IgD-negative memory B cell (primary cell): ENCODE measurements at regions not wholly inside any gene's neighbourhood (a gene's known extent, or its start where the extent isn't known, plus 50 kb on each side); places are given as distances from the start of the nearest gene placed in this dataset.
A peak's percentile ranks its signal among the peaks of the same experiment; 100 is the strongest.
"Not testable (repeated sequence)": the region's sequence is repeated elsewhere in the genome, so short reads cannot be mapped to it uniquely, and the experiment has no call there.

Experiments used
- H3K27ac Mint-ChIP-seq, 3 donors: one replicate each; pipeline ENCODE4 v1.8.0; 2020 to 2022; ENCODE audit warnings: mild to moderate bottlenecking in 3 of 3, mixed read lengths in 3 of 3, moderate library complexity in 1 of 3
- H3K27me3 Mint-ChIP-seq: one replicate; pipeline ENCODE4 v1.8.0; 2021; ENCODE audit warnings: mixed read lengths
- H3K36me3 Mint-ChIP-seq: one replicate; pipeline ENCODE4 v1.8.0; 2020; ENCODE audit warnings: mild to moderate bottlenecking, mixed read lengths
- H3K4me1 Mint-ChIP-seq, 3 donors: one replicate each; pipeline ENCODE4 v1.8.0; 2020 to 2022; ENCODE audit warnings: mixed read lengths in 3 of 3, mild to moderate bottlenecking in 1 of 3
- H3K4me3 Mint-ChIP-seq, 4 donors: one replicate each; pipeline ENCODE4 v1.8.0; 2020 to 2022; ENCODE audit warnings: mild to moderate bottlenecking in 4 of 4, mixed read lengths in 4 of 4, moderate library complexity in 3 of 4
- H3K9me3 Mint-ChIP-seq, 3 donors: one replicate each; pipeline ENCODE4 v1.8.0; 2020 to 2021; ENCODE audit warnings: mixed read lengths in 3 of 3, mild to moderate bottlenecking in 1 of 3

GRCh38 chr2:66242888-66243287, 192.0 kb upstream of the MEIS1 start:
- not testable (repeated sequence) for H3K27me3 Mint-ChIP-seq, H3K4me3 Mint-ChIP-seq, H3K36me3 Mint-ChIP-seq, H3K27ac Mint-ChIP-seq, H3K4me1 Mint-ChIP-seq, H3K9me3 Mint-ChIP-seq

- H3K36me3 Mint-ChIP-seq, result no peaks in the 10 kb centered on the region
- no peak overlapping the region for H3K27ac Mint-ChIP-seq
- no peaks in the 10 kb centered on the region for H3K4me1 Mint-ChIP-seq
- H3K27me3 Mint-ChIP-seq, result peaks cover 2% of the 10 kb centered on the region
- no peak overlapping the region for H3K4me3 Mint-ChIP-seq
- peaks cover 0 to 3% (median 0%) of the 10 kb centered on the region in 3 donors for H3K9me3 Mint-ChIP-seq
Measured at GRCh38 chr2:66242099-66242789, 192.7 kb upstream of the MEIS1 start.

- H3K4me1 Mint-ChIP-seq, result no peaks in the 10 kb centered on the region
- H3K4me3 Mint-ChIP-seq, result no peak overlapping the region
- H3K36me3 Mint-ChIP-seq, result no peaks in the 10 kb centered on the region
- no peak overlapping the region for H3K27ac Mint-ChIP-seq
- peaks cover 0 to 3% (median 0%) of the 10 kb centered on the region in 3 donors for H3K9me3 Mint-ChIP-seq
- peaks cover 2% of the 10 kb centered on the region for H3K27me3 Mint-ChIP-seq
Measured at GRCh38 chr2:66240286-66240685, 194.6 kb upstream of the MEIS1 start.

GRCh38 chr2:66239655-66240054, 195.3 kb upstream of the MEIS1 start:
- no peaks in the 10 kb centered on the region for H3K27me3 Mint-ChIP-seq
- no peak overlapping the region for H3K4me3 Mint-ChIP-seq
- H3K4me1 Mint-ChIP-seq, result no peaks in the 10 kb centered on the region
- no peak overlapping the region for H3K27ac Mint-ChIP-seq
- H3K36me3 Mint-ChIP-seq, result no peaks in the 10 kb centered on the region
- H3K9me3 Mint-ChIP-seq, result no peaks in the 10 kb centered on the region

DNA sequence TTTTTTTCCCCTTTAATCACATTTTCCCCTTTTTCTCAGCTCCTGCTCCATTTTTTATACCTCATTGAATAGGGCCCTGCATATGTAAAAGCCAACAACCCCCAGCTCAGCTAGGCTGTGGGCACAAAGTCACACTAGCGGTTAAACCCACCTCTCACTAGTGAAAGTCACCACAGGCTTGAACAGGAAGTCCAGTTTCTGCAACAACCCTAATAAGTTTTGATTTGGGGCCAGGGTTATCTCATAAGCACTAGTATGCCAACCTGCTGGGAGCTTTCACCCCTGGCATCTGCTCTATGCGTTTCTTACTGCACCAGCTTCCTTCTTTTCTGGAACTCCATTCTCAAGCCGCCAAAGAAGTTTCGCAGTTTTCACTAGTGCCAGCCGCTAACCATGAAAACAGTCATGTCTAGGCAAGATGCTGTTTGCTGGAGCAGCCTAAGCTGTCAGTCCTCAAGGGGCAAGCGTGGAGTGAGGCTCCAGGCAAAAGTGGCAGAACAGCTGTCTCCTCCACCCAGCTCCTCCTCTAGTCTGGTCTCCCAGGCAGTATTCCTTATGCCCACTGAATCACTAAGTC, 197.0 kb upstream of the MEIS1 start:
- Mint-ChIP-seq H3K4me1 (no peaks in the 10 kb centered on the region), H3K27ac (no peak overlapping the region), H3K27me3 (no peaks in the 10 kb centered on the region), H3K9me3 (no peaks in the 10 kb centered on the region), H3K36me3 (no peaks in the 10 kb centered on the region), H3K4me3 (no peak overlapping the region)

DNA sequence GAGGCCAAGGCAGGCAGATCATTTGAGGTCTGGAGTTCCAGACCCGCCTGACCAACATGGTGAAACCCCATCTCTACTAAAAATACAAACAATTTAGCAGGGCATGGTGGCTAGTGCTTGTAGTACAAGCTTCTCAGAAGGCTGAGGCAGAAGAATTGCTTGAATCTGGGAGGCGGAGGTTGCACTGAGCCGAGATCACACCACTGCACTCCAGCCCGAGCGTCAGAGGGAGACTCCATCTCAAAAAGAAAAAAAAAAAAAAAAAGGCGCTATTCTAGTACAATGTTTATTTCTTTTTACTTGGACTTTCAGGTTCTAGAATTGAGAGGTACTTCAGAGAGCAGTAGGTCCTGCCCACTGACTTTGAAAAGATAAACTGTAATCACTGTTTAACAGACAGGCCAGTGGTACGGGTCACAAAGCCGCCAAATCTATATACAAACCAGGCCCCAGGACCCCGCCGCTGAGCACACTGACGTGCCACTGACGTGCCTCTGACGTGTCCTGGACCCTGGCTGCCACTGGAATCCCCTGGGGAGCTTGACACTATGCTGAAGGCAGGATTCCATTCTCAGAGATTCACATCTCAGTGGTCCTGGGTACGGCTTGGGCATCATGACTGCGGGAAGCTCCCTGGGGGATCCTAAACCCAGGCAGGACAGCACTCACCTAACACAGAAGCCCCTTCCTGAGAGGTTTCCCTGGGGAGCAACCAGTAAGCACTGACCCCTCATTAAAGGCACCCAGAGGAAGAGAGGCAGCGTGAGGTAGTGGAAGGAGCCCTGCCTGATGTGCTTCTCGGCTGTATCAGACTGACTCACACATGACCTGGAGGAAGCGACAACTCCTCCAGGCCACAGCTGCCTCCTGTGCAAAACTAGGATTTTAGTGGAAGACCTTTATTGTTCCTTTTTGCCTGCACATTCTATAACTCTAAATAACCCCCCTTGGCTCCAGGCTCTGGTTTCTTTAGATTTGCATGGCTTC, 197.8 kb upstream of the MEIS1 start:
- Mint-ChIP-seq H3K27me3 (peaks cover under 1% of the 10 kb centered on the region), H3K4me1 (no peaks in the 10 kb centered on the region), H3K9me3 (no peaks in the 10 kb centered on the region), H3K4me3 (no peak overlapping the region), H3K27ac (no peak overlapping the region), H3K36me3 (no peaks in the 10 kb centered on the region)

DNA sequence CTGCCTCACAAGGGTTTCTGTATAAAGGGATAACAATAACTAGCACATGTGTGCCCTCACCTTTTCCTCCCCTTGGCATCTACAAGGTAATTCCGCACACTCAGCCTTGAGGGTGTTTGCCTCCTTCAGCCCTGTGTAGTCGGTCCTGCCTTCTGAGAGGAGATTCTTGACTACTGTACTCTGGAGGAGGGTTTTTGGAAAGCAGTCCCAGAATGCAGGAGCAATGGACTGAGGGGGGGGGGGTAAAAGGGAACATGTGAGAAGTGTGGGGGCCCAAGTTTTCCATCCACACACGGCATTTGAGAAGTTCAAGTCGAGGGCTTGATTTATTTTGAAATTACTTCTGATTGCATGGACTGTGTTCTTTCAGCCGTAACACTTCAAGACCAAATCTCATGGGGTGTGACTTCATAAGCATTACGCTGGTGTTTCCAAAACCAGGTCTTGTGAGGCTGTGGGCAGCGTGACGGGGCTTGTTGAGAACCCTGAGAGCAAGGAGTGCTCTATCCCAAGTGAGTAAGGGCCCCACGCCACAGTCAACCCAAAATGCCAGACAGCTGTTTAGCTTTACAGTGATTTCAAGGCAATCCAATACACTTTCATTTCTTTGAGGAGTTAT, 198.7 kb upstream of the MEIS1 start:
- Mint-ChIP-seq H3K27ac (no peak overlapping the region), H3K4me3 (no peak overlapping the region), H3K4me1 (no peaks in the 10 kb centered on the region), H3K9me3 (no peaks in the 10 kb centered on the region), H3K36me3 (no peaks in the 10 kb centered on the region), H3K27me3 (peaks cover 2% of the 10 kb centered on the region)

DNA sequence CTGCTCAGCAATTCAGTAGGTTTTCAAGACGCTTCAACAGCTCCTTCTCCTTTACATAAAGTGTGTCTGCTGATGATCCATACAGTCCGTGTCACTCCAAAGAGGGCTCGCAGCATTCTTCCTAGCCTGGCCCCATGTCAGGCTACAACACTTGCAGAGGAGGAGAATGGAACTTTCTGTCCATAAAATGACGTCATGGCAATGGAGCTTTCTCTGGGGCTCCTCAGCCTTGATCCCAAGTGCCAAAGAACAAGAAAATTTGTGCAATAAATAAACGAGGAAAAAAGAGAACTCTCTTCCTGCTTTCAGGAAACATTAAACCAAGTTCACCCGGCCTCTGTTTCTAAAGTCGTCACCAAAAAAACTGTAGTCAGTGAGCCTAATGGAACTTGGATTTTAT, 199.5 kb upstream of the MEIS1 start:
- Mint-ChIP-seq H3K36me3 (no peaks in the 10 kb centered on the region), H3K27ac (no peak overlapping the region), H3K9me3 (no peaks in the 10 kb centered on the region), H3K4me1 (no peaks in the 10 kb centered on the region), H3K27me3 (peaks cover 2% of the 10 kb centered on the region), H3K4me3 (no peak overlapping the region)

DNA sequence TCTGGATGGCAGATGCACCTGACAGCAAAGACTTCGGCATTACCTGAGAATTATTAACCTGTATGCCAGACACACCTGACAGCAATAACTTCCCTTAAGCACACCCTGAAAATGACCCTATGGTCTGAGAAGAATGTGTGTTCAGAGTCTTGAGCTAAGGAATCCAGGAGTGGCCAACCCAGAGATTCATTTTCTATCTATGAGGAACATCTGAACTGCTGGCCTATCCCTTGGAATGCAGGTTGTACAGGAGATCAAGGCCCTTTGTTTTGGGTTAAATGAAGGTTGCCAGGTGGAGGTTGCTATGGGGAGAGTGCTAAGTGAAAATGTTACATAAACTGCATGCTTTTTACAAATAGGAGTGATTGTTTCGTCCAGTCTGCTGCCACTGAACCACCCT, 200.9 kb upstream of the MEIS1 start:
- peaks cover 2% of the 10 kb centered on the region for H3K27me3 Mint-ChIP-seq

GRCh38 chr2:66228128-66228547, 206.8 kb upstream of the MEIS1 start:
- no peaks in the 10 kb centered on the region for H3K9me3 Mint-ChIP-seq
- peaks cover 2% of the 10 kb centered on the region for H3K27me3 Mint-ChIP-seq
- no peaks in the 10 kb centered on the region for H3K36me3 Mint-ChIP-seq
- no peak overlapping the region for H3K4me3 Mint-ChIP-seq
- no peak overlapping the region for H3K27ac Mint-ChIP-seq
- H3K4me1 Mint-ChIP-seq, result no peaks in the 10 kb centered on the region

More for the DNA sequence above, 200.9 kb upstream of the MEIS1 start:
- H3K27ac Mint-ChIP-seq, result no peak overlapping the region
- H3K4me3 Mint-ChIP-seq, result no peak overlapping the region
- H3K4me1 Mint-ChIP-seq, result no peaks in the 10 kb centered on the region
- H3K36me3 Mint-ChIP-seq, result no peaks in the 10 kb centered on the region
- H3K9me3 Mint-ChIP-seq, result no peaks in the 10 kb centered on the region

GRCh38 chr2:66217039-66217585, 217.8 kb upstream of the MEIS1 start:
- Mint-ChIP-seq H3K27me3 (no peaks in the 10 kb centered on the region), H3K9me3 (peaks cover 0 to 9% (median 3%) of the 10 kb centered on the region in 3 donors), H3K4me3 (no peak overlapping the region), H3K36me3 (no peaks in the 10 kb centered on the region), H3K27ac (no peak overlapping the region), H3K4me1 (peaks cover 0 to 1% (median 0%) of the 10 kb centered on the region in 3 donors)

DNA sequence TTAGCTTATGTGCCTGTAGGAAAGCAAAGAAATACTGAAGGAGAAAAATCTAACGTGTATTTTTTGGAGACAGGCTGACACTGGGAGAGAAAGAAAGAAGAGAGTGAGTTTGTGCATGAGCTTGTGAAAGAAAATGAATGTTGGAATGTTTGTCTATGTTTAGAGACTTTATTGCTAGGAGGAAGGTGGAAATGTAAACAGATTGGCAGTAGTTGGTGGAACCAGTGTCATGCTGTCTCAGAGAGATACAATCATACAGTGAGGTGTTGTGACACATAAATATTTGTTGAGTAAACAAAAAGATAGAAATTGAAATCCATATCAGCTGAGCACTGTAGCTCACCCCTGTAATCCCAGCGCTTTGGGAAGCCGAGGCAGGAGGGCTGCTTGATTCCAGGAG, 222.2 kb upstream of the MEIS1 start:
- H3K4me1 Mint-ChIP-seq, result peaks cover 0 to 1% (median 0%) of the 10 kb centered on the region in 3 donors
- no peak overlapping the region for H3K27ac Mint-ChIP-seq
- H3K27me3 Mint-ChIP-seq, result no peaks in the 10 kb centered on the region
- H3K9me3 Mint-ChIP-seq, result peaks cover 0 to 5% (median 3%) of the 10 kb centered on the region in 3 donors
- H3K4me3 Mint-ChIP-seq, result peak overlapping the region in 1 of 4 donors; percentile 56
- no peaks in the 10 kb centered on the region for H3K36me3 Mint-ChIP-seq

- no peaks in the 10 kb centered on the region for H3K27me3 Mint-ChIP-seq
- peaks cover 0 to 2% (median 0%) of the 10 kb centered on the region in 3 donors for H3K4me1 Mint-ChIP-seq
- no peak overlapping the region for H3K4me3 Mint-ChIP-seq
- H3K36me3 Mint-ChIP-seq, result no peaks in the 10 kb centered on the region
- no peaks in the 10 kb centered on the region for H3K9me3 Mint-ChIP-seq
- H3K27ac Mint-ChIP-seq, result no peak overlapping the region
Measured at GRCh38 chr2:66202586-66202985, 232.3 kb upstream of the MEIS1 start.

DNA sequence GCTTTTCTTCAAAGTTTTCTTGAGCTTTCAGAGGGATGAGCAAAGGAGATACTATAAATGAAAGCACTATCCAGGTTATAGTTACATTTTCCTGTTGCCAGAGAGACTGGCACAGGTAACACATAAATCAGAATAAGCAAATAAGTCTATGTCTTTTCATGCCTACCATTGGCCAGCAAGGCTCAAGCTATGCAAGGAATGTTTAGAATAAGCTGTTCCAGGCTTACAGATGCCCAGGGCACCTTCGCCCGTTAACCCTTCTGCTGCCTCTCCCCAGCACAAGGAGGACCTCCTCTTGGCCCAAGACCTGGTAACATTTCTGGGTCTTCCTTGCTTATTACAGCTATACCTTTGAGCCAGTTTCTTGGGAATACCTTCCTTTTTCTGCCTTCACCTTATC, 233.7 kb upstream of the MEIS1 start:
- Mint-ChIP-seq H3K4me1 (peaks cover 0 to 2% (median 0%) of the 10 kb centered on the region in 3 donors), H3K9me3 (peaks cover 0 to 5% (median 0%) of the 10 kb centered on the region in 3 donors), H3K27me3 (no peaks in the 10 kb centered on the region), H3K4me3 (no peak overlapping the region), H3K36me3 (no peaks in the 10 kb centered on the region), H3K27ac (no peak overlapping the region)

GRCh38 chr2:66198873-66199272, 236.1 kb upstream of the MEIS1 start:
- no peaks in the 10 kb centered on the region for H3K27me3 Mint-ChIP-seq
- H3K4me1 Mint-ChIP-seq, result peaks cover 0 to 2% (median 0%) of the 10 kb centered on the region in 3 donors
- H3K9me3 Mint-ChIP-seq, result peaks cover 0 to 5% (median 0%) of the 10 kb centered on the region in 3 donors
- no peaks in the 10 kb centered on the region for H3K36me3 Mint-ChIP-seq
- no peak overlapping the region for H3K4me3 Mint-ChIP-seq
- H3K27ac Mint-ChIP-seq, result no peak overlapping the region
